WERI-Rb-1 (cell line): ENCODE measurements at regions not wholly inside any gene's neighbourhood (a gene's known extent, or its start where the extent isn't known, plus 50 kb on each side); places are given as distances from the start of the nearest gene placed in this dataset.

Source experiments
- DNase-seq: peaks from one replicate; pipeline ENCODE4 v3.0.0-alpha.2; 2020
- H3K27ac ChIP-seq: fragments of 250-450 bp; sonication (Bioruptor Pico); 2 replicates; pipeline ENCODE4 v1.5.1; 2020; ENCODE audit warnings: mild to moderate bottlenecking, moderate library complexity
- H3K27me3 ChIP-seq: fragments of 250-450 bp; sonication (Bioruptor Pico); 2 replicates; pipeline ENCODE4 v1.5.1; 2021; ENCODE audit warnings: mild to moderate bottlenecking, low read depth, moderate library complexity; ENCODE audit not compliant: insufficient read depth, severe bottlenecking
- H3K36me3 ChIP-seq: fragments of 250-450 bp; sonication (Bioruptor Pico); 2 replicates; pipeline ENCODE4 v1.5.1; 2020; ENCODE audit warnings: mild to moderate bottlenecking, moderate library complexity
- H3K4me3 ChIP-seq: 2 replicates; pipeline ENCODE4 v1.5.1; 2011; ENCODE audit warnings: low read depth, mild to moderate bottlenecking, control low read depth, low read length
- H3K9me3 ChIP-seq: fragments of 250-450 bp; sonication (Bioruptor Pico); 2 replicates; pipeline ENCODE4 v1.5.1; 2021; ENCODE audit warnings: mild to moderate bottlenecking, moderate library complexity; ENCODE audit not compliant: severe bottlenecking
- TF ChIP-seq, protein P1 (sequence below): IDR thresholded peaks from 2 replicates; pipeline ENCODE4 v1.5.1; 2011; ENCODE audit warnings: low read depth, mild to moderate bottlenecking, control low read depth, inconsistent platforms, low read length

DNA sequence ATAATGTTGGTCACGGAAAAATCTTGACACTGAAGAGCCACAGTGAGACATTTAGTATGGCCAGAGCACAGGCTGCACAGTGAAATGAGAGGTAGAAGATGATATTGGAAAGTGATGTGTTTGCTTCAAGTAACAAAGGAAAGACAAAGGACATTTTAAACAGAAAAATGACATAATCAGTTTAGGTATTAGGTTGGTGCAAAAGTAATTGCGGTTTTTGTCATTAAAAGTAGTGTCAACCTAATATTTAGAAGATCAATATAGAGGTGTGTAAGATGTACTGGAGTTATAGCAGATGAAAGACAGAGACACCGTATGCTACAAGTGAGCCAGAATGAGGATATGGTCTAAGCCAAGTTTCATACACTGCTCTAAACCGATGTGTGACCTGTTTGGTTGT lies 253.0 kb upstream of the PPFIA2 start:
- TF ChIP-seq, protein P1, sequence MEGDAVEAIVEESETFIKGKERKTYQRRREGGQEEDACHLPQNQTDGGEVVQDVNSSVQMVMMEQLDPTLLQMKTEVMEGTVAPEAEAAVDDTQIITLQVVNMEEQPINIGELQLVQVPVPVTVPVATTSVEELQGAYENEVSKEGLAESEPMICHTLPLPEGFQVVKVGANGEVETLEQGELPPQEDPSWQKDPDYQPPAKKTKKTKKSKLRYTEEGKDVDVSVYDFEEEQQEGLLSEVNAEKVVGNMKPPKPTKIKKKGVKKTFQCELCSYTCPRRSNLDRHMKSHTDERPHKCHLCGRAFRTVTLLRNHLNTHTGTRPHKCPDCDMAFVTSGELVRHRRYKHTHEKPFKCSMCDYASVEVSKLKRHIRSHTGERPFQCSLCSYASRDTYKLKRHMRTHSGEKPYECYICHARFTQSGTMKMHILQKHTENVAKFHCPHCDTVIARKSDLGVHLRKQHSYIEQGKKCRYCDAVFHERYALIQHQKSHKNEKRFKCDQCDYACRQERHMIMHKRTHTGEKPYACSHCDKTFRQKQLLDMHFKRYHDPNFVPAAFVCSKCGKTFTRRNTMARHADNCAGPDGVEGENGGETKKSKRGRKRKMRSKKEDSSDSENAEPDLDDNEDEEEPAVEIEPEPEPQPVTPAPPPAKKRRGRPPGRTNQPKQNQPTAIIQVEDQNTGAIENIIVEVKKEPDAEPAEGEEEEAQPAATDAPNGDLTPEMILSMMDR, result no peak
- Histone ChIP-seq H3K27ac (no peak overlapping the region), H3K36me3 (no peaks in the 10 kb centered on the region), H3K27me3 (no peaks in the 10 kb centered on the region), H3K4me3 (no peak overlapping the region), H3K9me3 (no peaks in the 10 kb centered on the region)
- no peak for DNase-seq

DNA sequence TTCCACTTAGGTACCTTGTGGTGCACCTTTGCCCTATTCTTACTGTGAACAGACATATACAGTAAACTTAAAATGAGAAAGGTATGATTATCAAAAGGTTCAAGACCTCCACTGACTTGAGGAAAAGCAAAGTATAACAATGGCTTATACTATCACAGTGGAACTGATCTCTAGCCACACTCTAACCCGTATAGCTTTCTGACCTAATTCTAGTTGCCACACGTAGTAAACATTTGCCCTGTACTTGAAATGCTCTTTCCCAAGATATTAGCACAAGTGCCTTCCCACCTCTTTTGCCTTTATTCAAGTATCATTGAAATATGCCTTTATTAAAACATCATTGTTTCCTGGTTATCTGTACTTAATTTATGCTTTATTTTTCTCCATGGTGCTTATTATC lies 250.4 kb upstream of the PPFIA2 start:
- no peak for DNase-seq
- TF ChIP-seq, protein P1, result no peak
- no peaks in the 10 kb centered on the region for H3K36me3 ChIP-seq
- no peaks in the 10 kb centered on the region for H3K27me3 ChIP-seq
- H3K27ac ChIP-seq, result no peak overlapping the region
- H3K9me3 ChIP-seq, result no peaks in the 10 kb centered on the region
- H3K4me3 ChIP-seq, result no peak overlapping the region

DNA sequence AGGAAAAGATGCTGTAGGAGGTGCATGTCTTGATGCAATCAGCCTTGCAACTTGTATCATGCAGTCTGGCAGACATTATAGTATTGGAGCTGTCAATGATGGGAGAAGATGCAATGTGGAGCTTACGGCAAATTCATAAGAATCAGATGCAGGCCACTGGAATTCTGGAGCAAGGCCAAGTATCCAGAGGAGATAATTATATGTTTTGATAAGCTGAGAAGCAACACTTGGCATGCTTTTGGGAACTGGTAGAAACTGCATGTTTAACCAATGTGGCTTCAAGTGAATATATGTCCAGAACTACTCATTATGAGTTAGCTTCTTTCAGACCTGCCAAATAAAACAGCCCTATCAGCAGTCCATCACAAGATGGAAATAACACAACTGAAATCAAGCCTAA lies 249.1 kb upstream of the PPFIA2 start:
- TF ChIP-seq, protein P1, result no peak
- Histone ChIP-seq H3K9me3 (no peaks in the 10 kb centered on the region), H3K27ac (no peak overlapping the region), H3K36me3 (no peaks in the 10 kb centered on the region), H3K27me3 (no peaks in the 10 kb centered on the region), H3K4me3 (no peak overlapping the region)
- no peak for DNase-seq

DNA sequence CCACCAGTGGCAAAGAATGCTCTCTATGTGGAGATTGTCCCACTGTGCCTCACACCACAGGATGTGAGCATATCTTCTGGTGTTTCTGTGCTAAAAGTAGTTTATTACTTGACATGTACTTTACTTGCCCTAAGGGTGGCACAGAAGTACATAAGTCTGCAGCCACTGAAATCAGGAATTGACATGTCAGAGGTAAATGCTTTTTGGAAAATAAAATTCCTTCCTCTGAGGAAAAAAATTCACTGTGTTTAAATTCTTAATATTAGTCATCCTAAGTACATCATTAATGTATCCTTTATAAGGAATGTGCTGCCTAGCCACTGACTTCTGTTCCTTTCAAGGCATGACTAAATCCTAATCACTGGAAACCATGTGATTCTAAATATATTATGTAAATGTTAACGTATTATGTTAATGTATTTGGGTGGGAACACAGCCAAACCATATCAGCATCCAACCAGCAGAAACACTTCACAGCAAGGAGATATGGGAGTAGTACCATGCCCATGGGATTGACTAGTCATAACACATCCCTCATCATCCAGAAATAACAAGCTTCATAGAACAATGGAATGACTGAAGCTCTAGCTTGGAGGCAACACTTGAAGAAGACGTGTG lies 239.7 kb upstream of the PPFIA2 start:
- Histone ChIP-seq H3K27ac (no peak overlapping the region), H3K36me3 (no peaks in the 10 kb centered on the region), H3K9me3 (no peaks in the 10 kb centered on the region), H3K27me3 (no peaks in the 10 kb centered on the region), H3K4me3 (no peak overlapping the region)
- TF ChIP-seq, protein P1, result no peak
- no peak for DNase-seq

DNA sequence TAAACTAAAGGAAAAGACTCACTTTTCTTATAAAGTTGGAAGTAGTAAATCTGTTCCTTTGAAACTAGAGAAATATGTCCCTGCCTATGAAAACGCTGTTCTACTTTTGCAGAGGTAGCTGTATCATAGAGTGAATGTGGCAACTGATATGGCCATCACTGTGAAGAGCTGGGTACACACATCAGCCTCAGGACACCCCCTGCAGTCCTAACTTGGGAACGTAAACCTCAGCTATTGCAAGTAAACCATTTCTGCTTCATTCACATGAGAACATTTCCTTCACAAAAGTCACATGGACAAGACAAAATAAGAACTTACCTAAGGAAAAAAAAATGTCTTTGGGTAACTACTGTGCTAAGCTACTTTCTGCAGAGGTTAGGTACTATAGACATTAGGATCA lies 233.3 kb upstream of the PPFIA2 start:
- peak; percentile 47 for DNase-seq
- no peaks in the 10 kb centered on the region for H3K36me3 ChIP-seq
- no peaks in the 10 kb centered on the region for H3K9me3 ChIP-seq
- no peaks in the 10 kb centered on the region for H3K27me3 ChIP-seq
- TF ChIP-seq, protein P1, result peak; percentile 67
- no peak overlapping the region for H3K4me3 ChIP-seq
- H3K27ac ChIP-seq, result no peak overlapping the region

DNA sequence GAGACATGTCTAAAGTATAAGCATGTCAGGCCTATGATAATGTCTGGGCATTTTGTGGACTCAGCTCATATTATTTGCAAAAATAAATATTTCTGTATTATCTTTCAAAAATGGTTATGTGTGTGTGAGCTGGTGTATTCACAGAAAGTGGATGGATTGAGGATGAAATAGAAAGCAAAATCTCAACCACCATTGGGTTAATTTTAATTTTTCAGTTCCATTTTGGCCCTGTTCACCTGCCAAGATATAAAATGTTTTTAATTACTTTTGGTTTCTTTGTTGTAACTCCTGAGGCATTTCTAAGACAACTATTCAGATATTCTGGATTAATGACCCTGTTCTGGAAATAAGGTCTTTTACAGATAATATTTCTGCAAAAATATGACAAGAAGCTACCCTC lies 232.7 kb upstream of the PPFIA2 start:
- Histone ChIP-seq H3K9me3 (no peaks in the 10 kb centered on the region), H3K4me3 (no peak overlapping the region), H3K36me3 (no peaks in the 10 kb centered on the region), H3K27ac (no peak overlapping the region), H3K27me3 (no peaks in the 10 kb centered on the region)
- no peak for DNase-seq
- TF ChIP-seq, protein P1, result no peak
